ENCODE measurements at regions not wholly inside any gene's neighbourhood (a gene's known extent, or its start where the extent isn't known, plus 50 kb on each side); places are given as distances from the start of the nearest gene placed in this dataset.

GRCh38 chr2:204339212-204339715 is 206.0 kb upstream of the PARD3B start:
- Histone ChIP-seq H3K27me3 (ENCODE audit: control insufficient read depth, insufficient read depth, low read length) (no peaks in the 10 kb centered on the region), H3K36me3 (ENCODE audit: control insufficient read depth, insufficient read depth, low read length) (no peaks in the 10 kb centered on the region), H3K4me3 (ENCODE audit: low read depth, low read length) (no peak overlapping the region)
- DNase-seq (ENCODE audit: low read depth) (no peak), FAIRE-seq (no peak)
- TF ChIP-seq, protein P1, sequence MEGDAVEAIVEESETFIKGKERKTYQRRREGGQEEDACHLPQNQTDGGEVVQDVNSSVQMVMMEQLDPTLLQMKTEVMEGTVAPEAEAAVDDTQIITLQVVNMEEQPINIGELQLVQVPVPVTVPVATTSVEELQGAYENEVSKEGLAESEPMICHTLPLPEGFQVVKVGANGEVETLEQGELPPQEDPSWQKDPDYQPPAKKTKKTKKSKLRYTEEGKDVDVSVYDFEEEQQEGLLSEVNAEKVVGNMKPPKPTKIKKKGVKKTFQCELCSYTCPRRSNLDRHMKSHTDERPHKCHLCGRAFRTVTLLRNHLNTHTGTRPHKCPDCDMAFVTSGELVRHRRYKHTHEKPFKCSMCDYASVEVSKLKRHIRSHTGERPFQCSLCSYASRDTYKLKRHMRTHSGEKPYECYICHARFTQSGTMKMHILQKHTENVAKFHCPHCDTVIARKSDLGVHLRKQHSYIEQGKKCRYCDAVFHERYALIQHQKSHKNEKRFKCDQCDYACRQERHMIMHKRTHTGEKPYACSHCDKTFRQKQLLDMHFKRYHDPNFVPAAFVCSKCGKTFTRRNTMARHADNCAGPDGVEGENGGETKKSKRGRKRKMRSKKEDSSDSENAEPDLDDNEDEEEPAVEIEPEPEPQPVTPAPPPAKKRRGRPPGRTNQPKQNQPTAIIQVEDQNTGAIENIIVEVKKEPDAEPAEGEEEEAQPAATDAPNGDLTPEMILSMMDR (IDR thresholded peaks at IDR 0.05; ENCODE audit: insufficient read depth, low read length, severe bottlenecking) = no peak

DNA sequence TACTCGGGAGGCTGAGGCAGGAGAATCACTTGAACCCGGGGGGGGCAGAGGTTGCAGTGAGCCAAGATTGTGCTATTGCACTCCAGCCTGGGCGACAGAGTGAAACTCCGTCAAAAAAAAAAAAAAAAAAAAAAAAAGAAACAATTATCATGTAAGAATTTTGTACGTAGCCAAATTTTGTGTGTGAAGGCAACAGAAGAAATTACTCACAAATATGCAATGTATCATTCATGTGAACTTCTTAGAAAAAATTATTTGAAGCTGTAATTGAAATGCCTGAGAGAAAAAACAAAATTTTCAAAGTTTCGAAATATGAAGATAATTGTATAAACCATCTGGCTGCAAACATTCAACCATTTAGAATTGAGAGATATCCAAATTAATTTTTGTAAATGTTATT is 204.8 kb upstream of the PARD3B start:
- no peaks in the 10 kb centered on the region for H3K27me3 ChIP-seq (ENCODE audit: control insufficient read depth, insufficient read depth, low read length)
- no peak overlapping the region for H3K4me3 ChIP-seq (ENCODE audit: low read depth, low read length)
- DNase-seq (ENCODE audit: low read depth) (no peak), FAIRE-seq (no peak)
- TF ChIP-seq, protein P1 (IDR thresholded peaks at IDR 0.05; ENCODE audit: insufficient read depth, low read length, severe bottlenecking) = no peak
- H3K36me3 ChIP-seq (ENCODE audit: control insufficient read depth, insufficient read depth, low read length) = no peaks in the 10 kb centered on the region

GRCh38 chr2:204341887-204342276 is 203.4 kb upstream of the PARD3B start:
- Histone ChIP-seq H3K4me3 (ENCODE audit: low read depth, low read length) (no peak overlapping the region), H3K36me3 (ENCODE audit: control insufficient read depth, insufficient read depth, low read length) (no peaks in the 10 kb centered on the region), H3K27me3 (ENCODE audit: control insufficient read depth, insufficient read depth, low read length) (no peaks in the 10 kb centered on the region)
- TF ChIP-seq, protein P1 (IDR thresholded peaks at IDR 0.05; ENCODE audit: insufficient read depth, low read length, severe bottlenecking) = no peak
- FAIRE-seq (no peak), DNase-seq (ENCODE audit: low read depth) (no peak)

- no peak for FAIRE-seq
- DNase-seq (ENCODE audit: low read depth) = no peak
- TF ChIP-seq, protein P1 (IDR thresholded peaks at IDR 0.05; ENCODE audit: insufficient read depth, low read length, severe bottlenecking) = no peak
- no peak overlapping the region for H3K4me3 ChIP-seq (ENCODE audit: low read depth, low read length)
- no peaks in the 10 kb centered on the region for H3K27me3 ChIP-seq (ENCODE audit: control insufficient read depth, insufficient read depth, low read length)
- H3K36me3 ChIP-seq (ENCODE audit: control insufficient read depth, insufficient read depth, low read length) = no peaks in the 10 kb centered on the region
Observed at GRCh38 chr2:204343685-204344084, 201.6 kb upstream of the PARD3B start.

DNA sequence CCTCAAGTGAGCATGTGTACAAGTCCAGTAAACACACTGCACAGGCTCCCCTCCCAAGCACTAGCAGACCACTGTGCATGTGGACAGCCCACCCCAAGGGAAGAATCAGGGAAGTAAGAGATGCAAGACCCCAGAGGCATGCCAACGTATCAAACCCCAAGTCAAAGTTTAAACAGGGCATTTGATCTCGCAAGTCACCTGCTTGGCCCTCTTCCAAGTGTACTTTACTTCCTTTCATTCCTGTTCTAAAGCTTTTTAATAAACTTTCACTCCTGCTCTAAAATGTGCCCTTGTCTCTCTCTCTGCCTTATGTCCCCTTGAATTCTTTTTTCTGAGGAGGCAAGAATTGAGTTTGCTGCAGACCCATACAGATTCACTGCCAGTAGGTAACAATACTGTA is 201.2 kb upstream of the PARD3B start:
- H3K27me3 ChIP-seq (ENCODE audit: control insufficient read depth, insufficient read depth, low read length) = no peaks in the 10 kb centered on the region
- H3K4me3 ChIP-seq (ENCODE audit: low read depth, low read length) = no peak overlapping the region
- DNase-seq (ENCODE audit: low read depth) = no peak
- TF ChIP-seq, protein P1 (IDR thresholded peaks at IDR 0.05; ENCODE audit: insufficient read depth, low read length, severe bottlenecking) = no peak
- no peaks in the 10 kb centered on the region for H3K36me3 ChIP-seq (ENCODE audit: control insufficient read depth, insufficient read depth, low read length)
- no peak for FAIRE-seq

DNA sequence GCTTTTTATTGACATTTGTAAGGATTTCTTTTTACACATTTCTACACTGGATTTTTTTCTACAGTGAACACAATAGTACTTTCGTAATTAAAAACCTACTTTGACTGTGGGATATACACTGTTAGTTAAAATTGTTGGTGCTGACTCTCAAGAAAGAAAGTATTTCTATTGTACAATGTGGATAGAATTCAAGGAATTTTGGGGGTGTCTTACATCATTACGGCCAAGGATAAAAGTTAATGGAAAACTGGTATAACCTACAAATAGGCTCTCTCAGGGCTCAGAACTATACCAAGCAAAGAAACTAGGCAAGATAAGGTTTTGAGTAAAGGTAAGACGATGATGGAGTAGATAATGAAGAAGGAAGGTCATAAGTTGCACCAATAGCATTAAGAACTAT is 198.4 kb upstream of the PARD3B start:
- H3K4me3 ChIP-seq (ENCODE audit: low read depth, low read length) = no peak overlapping the region

More for the DNA sequence above, 198.4 kb upstream of the PARD3B start:
- TF ChIP-seq, protein P1 (IDR thresholded peaks at IDR 0.05; ENCODE audit: insufficient read depth, low read length, severe bottlenecking) = no peak
- Histone ChIP-seq H3K27me3 (ENCODE audit: control insufficient read depth, insufficient read depth, low read length) (no peaks in the 10 kb centered on the region), H3K36me3 (ENCODE audit: control insufficient read depth, insufficient read depth, low read length) (no peaks in the 10 kb centered on the region)
- FAIRE-seq (no peak), DNase-seq (ENCODE audit: low read depth) (no peak)
